ENCODE measurements at regions not wholly inside any gene's neighbourhood (a gene's known extent, or its start where the extent isn't known, plus 50 kb on each side); places are given as distances from the start of the nearest gene placed in this dataset.

- Histone ChIP-seq H3K27ac (peak overlapping the region in 1 of 4 donors; percentile 1), H3K4me3 (no peak overlapping the region), H3K36me3 (no peaks in the 10 kb centered on the region), H3K4me1 (peaks cover 0 to 6% (median 0%) of the 10 kb centered on the region in 3 donors), H3K27me3 (peaks cover 0 to 3% (median 0%) of the 10 kb centered on the region in 4 donors), H3K9me3 (no peaks in the 10 kb centered on the region)
- 60 to 69% methylated on average over 4 of the region's 4 CpGs for WGBS, 2 donors
- intact Hi-C loops (cut with DNase I): no loop called here
- DNase-seq: no peak
- TF ChIP-seq POLR2A (IDR thresholded peaks at IDR 0.05): no peak
- TF ChIP-seq, protein P1, sequence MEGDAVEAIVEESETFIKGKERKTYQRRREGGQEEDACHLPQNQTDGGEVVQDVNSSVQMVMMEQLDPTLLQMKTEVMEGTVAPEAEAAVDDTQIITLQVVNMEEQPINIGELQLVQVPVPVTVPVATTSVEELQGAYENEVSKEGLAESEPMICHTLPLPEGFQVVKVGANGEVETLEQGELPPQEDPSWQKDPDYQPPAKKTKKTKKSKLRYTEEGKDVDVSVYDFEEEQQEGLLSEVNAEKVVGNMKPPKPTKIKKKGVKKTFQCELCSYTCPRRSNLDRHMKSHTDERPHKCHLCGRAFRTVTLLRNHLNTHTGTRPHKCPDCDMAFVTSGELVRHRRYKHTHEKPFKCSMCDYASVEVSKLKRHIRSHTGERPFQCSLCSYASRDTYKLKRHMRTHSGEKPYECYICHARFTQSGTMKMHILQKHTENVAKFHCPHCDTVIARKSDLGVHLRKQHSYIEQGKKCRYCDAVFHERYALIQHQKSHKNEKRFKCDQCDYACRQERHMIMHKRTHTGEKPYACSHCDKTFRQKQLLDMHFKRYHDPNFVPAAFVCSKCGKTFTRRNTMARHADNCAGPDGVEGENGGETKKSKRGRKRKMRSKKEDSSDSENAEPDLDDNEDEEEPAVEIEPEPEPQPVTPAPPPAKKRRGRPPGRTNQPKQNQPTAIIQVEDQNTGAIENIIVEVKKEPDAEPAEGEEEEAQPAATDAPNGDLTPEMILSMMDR (IDR thresholded peaks at IDR 0.05): no peak
Observed at GRCh38 chr9:18073002-18073401, 401.0 kb upstream of the ADAMTSL1 start.

GRCh38 chr9:18074041-18074440 is 399.9 kb upstream of the ADAMTSL1 start:
- no peak for DNase-seq
- intact Hi-C loops (cut with DNase I): no loop called here
- no peaks in the 10 kb centered on the region for H3K9me3 ChIP-seq
- H3K36me3 ChIP-seq: no peaks in the 10 kb centered on the region
- no peak overlapping the region for H3K4me3 ChIP-seq
- H3K27ac ChIP-seq: no peak overlapping the region
- peaks cover 0 to 3% (median 0%) of the 10 kb centered on the region in 4 donors for H3K27me3 ChIP-seq
- TF ChIP-seq, protein P1 (IDR thresholded peaks at IDR 0.05): no peak
- no peak for TF ChIP-seq POLR2A (IDR thresholded peaks at IDR 0.05)
- 37 to 42% methylated on average over 3 of the region's 3 CpGs for WGBS, 2 donors
- peaks cover 0 to 6% (median 0%) of the 10 kb centered on the region in 3 donors for H3K4me1 ChIP-seq

- DNase-seq: no peak
- TF ChIP-seq POLR2A (IDR thresholded peaks at IDR 0.05): no peak
- TF ChIP-seq, protein P1 (IDR thresholded peaks at IDR 0.05): no peak
Observed at GRCh38 chr9:18075253-18075952, 398.6 kb upstream of the ADAMTSL1 start.

DNA sequence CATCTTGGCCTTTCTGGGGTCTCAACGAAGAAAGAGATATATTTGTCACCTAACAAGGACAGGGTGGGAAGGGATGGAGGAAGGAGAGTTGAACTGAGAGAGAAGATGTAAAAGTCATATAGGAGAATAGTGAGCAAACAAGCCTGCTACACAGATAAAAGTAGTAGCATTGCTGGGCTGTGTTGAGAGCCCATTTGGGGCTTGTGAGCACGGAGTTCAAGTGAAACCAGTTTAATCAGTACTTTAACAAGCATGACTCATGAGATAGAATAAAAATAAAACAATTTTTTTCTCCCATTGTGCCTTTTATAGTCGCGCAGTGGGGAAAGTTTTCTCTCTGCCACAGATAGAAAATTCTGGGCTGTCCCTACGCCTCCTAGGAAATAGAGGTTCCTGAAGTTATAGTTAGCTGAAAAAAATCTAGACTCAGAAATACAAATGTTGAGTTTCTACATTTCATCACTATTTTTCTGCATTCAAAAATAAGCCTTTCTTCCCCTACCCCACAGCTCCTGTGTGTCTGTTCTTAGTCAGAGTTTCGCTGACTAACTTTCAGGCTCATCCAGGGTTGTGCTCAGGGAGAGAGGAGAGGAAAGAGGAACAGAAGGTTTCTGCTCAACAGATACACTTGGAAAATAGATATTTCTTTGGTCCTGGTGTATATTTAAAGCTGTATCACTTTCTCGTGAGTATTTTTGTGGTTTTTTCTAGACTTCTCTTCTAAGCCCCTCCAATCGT is 395.8 kb upstream of the ADAMTSL1 start:
- Histone ChIP-seq H3K27me3 (peaks cover 0 to 3% (median 0%) of the 10 kb centered on the region in 4 donors), H3K27ac (no peak overlapping the region), H3K4me1 (peaks cover 0 to 6% (median 0%) of the 10 kb centered on the region in 3 donors), H3K9me3 (no peaks in the 10 kb centered on the region), H3K36me3 (no peaks in the 10 kb centered on the region), H3K4me3 (no peak overlapping the region)
- 75% methylated on average over 8 of the region's 8 CpGs for WGBS, 2 donors
- DNase-seq: no peak
- TF ChIP-seq, protein P1 (IDR thresholded peaks at IDR 0.05): no peak
- no peak for TF ChIP-seq POLR2A (IDR thresholded peaks at IDR 0.05)
- intact Hi-C loops (cut with DNase I): no loop called here

More at GRCh38 chr9:18075253-18075952, 398.6 kb upstream of the ADAMTSL1 start:
- Histone ChIP-seq H3K36me3 (no peaks in the 10 kb centered on the region), H3K9me3 (no peaks in the 10 kb centered on the region), H3K4me1 (peaks cover 0 to 6% (median 0%) of the 10 kb centered on the region in 3 donors), H3K4me3 (no peak overlapping the region), H3K27ac (peak overlapping the region in 1 of 4 donors; percentile 54), H3K27me3 (peaks cover 0 to 3% (median 0%) of the 10 kb centered on the region in 4 donors)
- 39 to 55% methylated on average over 3 of the region's 3 CpGs for WGBS, 2 donors
- intact Hi-C loops (cut with DNase I): no loop called here

- no peak for DNase-seq
- H3K4me1 ChIP-seq: no peaks in the 10 kb centered on the region
- 76 to 88% methylated on average over 4 of the region's 4 CpGs for WGBS, 2 donors
- intact Hi-C loops (cut with DNase I): no loop called here
- H3K4me3 ChIP-seq: no peak overlapping the region
- no peak for TF ChIP-seq POLR2A (IDR thresholded peaks at IDR 0.05)
- TF ChIP-seq, protein P1 (IDR thresholded peaks at IDR 0.05): no peak
- no peaks in the 10 kb centered on the region for H3K36me3 ChIP-seq
- H3K27ac ChIP-seq: no peak overlapping the region
- H3K27me3 ChIP-seq: no peaks in the 10 kb centered on the region
- H3K9me3 ChIP-seq: no peaks in the 10 kb centered on the region
Observed at GRCh38 chr9:18092138-18092537, 381.8 kb upstream of the ADAMTSL1 start.

Measured in esophagus squamous epithelium (tissue), 5 donors.